Activated CD8-positive, alpha-beta T cell treated with anti-CD3 and anti-CD28 coated beads for 36 hours (primary cell): ENCODE measurements at regions not wholly inside any gene's neighbourhood (a gene's known extent, or its start where the extent isn't known, plus 50 kb on each side); places are given as distances from the start of the nearest gene placed in this dataset.
A peak's percentile ranks its signal among the peaks of the same experiment; 100 is the strongest.

Source experiments
- ATAC-seq: fragments of 200-7000 bp; cut with Tn5 transposase; one replicate; pipeline ENCODE4 v1.10.0; 2021; ENCODE audit warnings: mild to moderate bottlenecking, moderate library complexity
- CTCF ChIA-PET: fragments of 350-600 bp; sonication (Branson Sonifier 250); formaldehyde crosslinking; loops from one replicate; lab custom pipeline; 2021; ENCODE audit warnings: antibody characterized with exemption; lab: Charles Lee
- POLR2A ChIA-PET: fragments of 350-600 bp; sonication (Branson Sonifier 250); formaldehyde crosslinking; loops from one replicate; lab custom pipeline; 2021; ENCODE audit warnings: antibody characterized with exemption; lab: Charles Lee
- DNase-seq: peaks from one replicate; pipeline ENCODE4 v3.0.0-alpha.2; 2020
- H3K27ac Mint-ChIP-seq: one replicate; pipeline ENCODE4 v1.8.0; 2021; ENCODE audit warnings: mild to moderate bottlenecking, mixed read lengths
- H3K27me3 Mint-ChIP-seq: one replicate; pipeline ENCODE4 v1.8.0; 2021; ENCODE audit warnings: mixed read lengths
- H3K36me3 Mint-ChIP-seq: one replicate; pipeline ENCODE4 v1.8.0; 2021; ENCODE audit warnings: low read depth, mixed read lengths
- H3K4me1 Mint-ChIP-seq: one replicate; pipeline ENCODE4 v1.8.0; 2021; ENCODE audit warnings: low read depth, mixed read lengths
- H3K4me3 Mint-ChIP-seq: one replicate; pipeline ENCODE4 v1.8.0; 2021; ENCODE audit warnings: mild to moderate bottlenecking, moderate library complexity, mixed read lengths
- H3K9me3 Mint-ChIP-seq: one replicate; pipeline ENCODE4 v1.8.0; 2021; ENCODE audit warnings: mixed read lengths
- intact Hi-C: fragments of 100-400 bp; cut with micrococcal nuclease; formaldehyde crosslinking; loops from one replicate; pipeline ENCODE4 v1.10.0; 2022
- TF ChIP-seq, protein P1 (sequence below): fragments of 200-600 bp; IDR thresholded peaks from one replicate; pipeline ENCODE4 v1.8.0; 2022; ENCODE audit warnings: antibody characterized with exemption, mild to moderate bottlenecking

DNA sequence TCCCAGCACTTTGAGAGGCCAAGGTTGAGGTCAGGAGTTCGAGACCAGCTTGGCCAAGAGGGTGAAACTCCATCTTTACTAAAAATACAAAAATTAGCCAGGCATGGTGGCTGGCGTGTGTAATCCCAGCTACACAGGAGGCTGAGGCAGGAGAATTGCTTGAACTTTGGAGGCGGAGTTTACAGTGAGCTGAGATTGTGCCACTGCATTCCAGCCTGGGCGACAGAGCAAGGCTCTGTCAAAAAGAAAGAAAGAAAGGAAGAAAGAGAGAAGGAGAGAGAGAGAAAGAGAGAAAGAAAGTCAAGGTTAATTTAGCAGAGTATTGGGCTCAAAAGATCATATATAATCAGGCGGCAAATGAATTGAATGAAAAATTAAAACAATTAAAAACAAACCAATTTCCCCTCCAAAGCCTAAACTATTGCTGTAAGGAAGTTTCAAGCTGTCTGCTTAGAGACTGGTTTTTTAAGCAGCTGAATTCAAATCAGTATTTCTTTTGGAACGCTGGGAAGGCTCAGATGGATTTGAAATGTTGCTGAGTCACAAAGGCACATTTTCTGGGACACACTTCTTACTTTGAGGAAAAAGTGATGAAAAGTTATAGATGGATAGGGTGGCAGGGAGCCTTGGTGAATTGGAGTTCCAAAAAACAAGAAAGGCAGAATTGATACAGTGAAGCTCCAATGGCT is 81.3 kb upstream of the BHLHE40 start:
- peaks cover 40% of the 10 kb centered on the region for H3K4me1 Mint-ChIP-seq
- H3K4me3 Mint-ChIP-seq: no peak overlapping the region
- no peaks in the 10 kb centered on the region for H3K9me3 Mint-ChIP-seq
- intact Hi-C loops: loop anchor here (2.0 kb wide), 1 partner anchor 47 kb away; no protein-coding TSS in a partner anchor
- TF ChIP-seq, protein P1, sequence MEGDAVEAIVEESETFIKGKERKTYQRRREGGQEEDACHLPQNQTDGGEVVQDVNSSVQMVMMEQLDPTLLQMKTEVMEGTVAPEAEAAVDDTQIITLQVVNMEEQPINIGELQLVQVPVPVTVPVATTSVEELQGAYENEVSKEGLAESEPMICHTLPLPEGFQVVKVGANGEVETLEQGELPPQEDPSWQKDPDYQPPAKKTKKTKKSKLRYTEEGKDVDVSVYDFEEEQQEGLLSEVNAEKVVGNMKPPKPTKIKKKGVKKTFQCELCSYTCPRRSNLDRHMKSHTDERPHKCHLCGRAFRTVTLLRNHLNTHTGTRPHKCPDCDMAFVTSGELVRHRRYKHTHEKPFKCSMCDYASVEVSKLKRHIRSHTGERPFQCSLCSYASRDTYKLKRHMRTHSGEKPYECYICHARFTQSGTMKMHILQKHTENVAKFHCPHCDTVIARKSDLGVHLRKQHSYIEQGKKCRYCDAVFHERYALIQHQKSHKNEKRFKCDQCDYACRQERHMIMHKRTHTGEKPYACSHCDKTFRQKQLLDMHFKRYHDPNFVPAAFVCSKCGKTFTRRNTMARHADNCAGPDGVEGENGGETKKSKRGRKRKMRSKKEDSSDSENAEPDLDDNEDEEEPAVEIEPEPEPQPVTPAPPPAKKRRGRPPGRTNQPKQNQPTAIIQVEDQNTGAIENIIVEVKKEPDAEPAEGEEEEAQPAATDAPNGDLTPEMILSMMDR: no peak
- no peaks in the 10 kb centered on the region for H3K36me3 Mint-ChIP-seq
- ATAC-seq: no peak
- H3K27ac Mint-ChIP-seq: peak overlapping the region; percentile 73
- ChIA-PET POLR2A (interaction anchor here (0.6 to 1.5 kb wide), 4 partner anchors 8 to 47 kb away, joined by 3 to 6 read pairs (median 4); no protein-coding TSS in a partner anchor), CTCF (interaction anchor here (1.2 to 2.0 kb wide), 3 partner anchors 13 to 78 kb away, joined by 3 to 7 read pairs (median 4); no protein-coding TSS in a partner anchor)
- H3K27me3 Mint-ChIP-seq: no peaks in the 10 kb centered on the region
- no peak for DNase-seq

GRCh38 chr3:4898454-4899313 is 80.6 kb upstream of the BHLHE40 start:
- no peak overlapping the region for H3K4me3 Mint-ChIP-seq
- intact Hi-C loops: loop anchor here (2.0 kb wide), 1 partner anchor 48 kb away; no protein-coding TSS in a partner anchor
- ChIA-PET POLR2A (interaction anchor here (0.6 to 1.5 kb wide), 5 partner anchors 8 to 48 kb away, joined by 3 to 6 read pairs (median 3); no protein-coding TSS in a partner anchor), CTCF (interaction anchor here (1.2 to 2.0 kb wide), 4 partner anchors 14 to 122 kb away, joined by 3 to 7 read pairs (median 4); no protein-coding TSS in a partner anchor)
- peak; percentile 40 for DNase-seq
- H3K36me3 Mint-ChIP-seq: no peaks in the 10 kb centered on the region
- peak; percentile 79 for ATAC-seq
- H3K9me3 Mint-ChIP-seq: no peaks in the 10 kb centered on the region
- peaks cover 40% of the 10 kb centered on the region for H3K4me1 Mint-ChIP-seq
- TF ChIP-seq, protein P1: no peak
- no peaks in the 10 kb centered on the region for H3K27me3 Mint-ChIP-seq
- H3K27ac Mint-ChIP-seq: peak overlapping the region; percentile 73

GRCh38 chr3:4899710-4900109 is 79.5 kb upstream of the BHLHE40 start:
- no peak overlapping the region for H3K27ac Mint-ChIP-seq
- no peaks in the 10 kb centered on the region for H3K36me3 Mint-ChIP-seq
- no peaks in the 10 kb centered on the region for H3K9me3 Mint-ChIP-seq
- H3K4me1 Mint-ChIP-seq: peaks cover 49% of the 10 kb centered on the region
- CTCF ChIA-PET: interaction anchor here (1.2 to 2.0 kb wide), 2 partner anchors 15 to 123 kb away, joined by 3 to 7 read pairs; no protein-coding TSS in a partner anchor
- no peaks in the 10 kb centered on the region for H3K27me3 Mint-ChIP-seq
- DNase-seq: no peak
- TF ChIP-seq, protein P1: no peak
- H3K4me3 Mint-ChIP-seq: no peak overlapping the region
- POLR2A ChIA-PET: interaction anchor here (1.5 kb wide), 1 partner anchor 9 kb away, joined by 4 read pairs; no protein-coding TSS in a partner anchor
- intact Hi-C loops: loop anchor here (2.0 to 10.0 kb wide), 2 partner anchors 49 to 75 kb away; no protein-coding TSS in a partner anchor
- ATAC-seq: no peak

GRCh38 chr3:4900298-4900697 is 78.9 kb upstream of the BHLHE40 start:
- Mint-ChIP-seq H3K4me3 (no peak overlapping the region), H3K4me1 (peaks cover 55% of the 10 kb centered on the region), H3K36me3 (no peaks in the 10 kb centered on the region), H3K27ac (no peak overlapping the region), H3K9me3 (no peaks in the 10 kb centered on the region), H3K27me3 (no peaks in the 10 kb centered on the region)
- no peak for ATAC-seq
- DNase-seq: peak; percentile 14
- intact Hi-C loops: loop anchor here (10.0 kb wide), 1 partner anchor 75 kb away; no protein-coding TSS in a partner anchor
- POLR2A ChIA-PET: interaction anchor here (0.9 kb wide), 1 partner anchor 11 kb away, joined by 3 read pairs; no protein-coding TSS in a partner anchor
- TF ChIP-seq, protein P1: no peak
- CTCF ChIA-PET: interaction anchor here (1.7 kb wide), 1 partner anchor 179 kb away, joined by 3 read pairs; no protein-coding TSS in a partner anchor
